Tibial nerve (tissue), 4 donors: ENCODE measurements at regions not wholly inside any gene's neighbourhood (a gene's known extent, or its start where the extent isn't known, plus 50 kb on each side); places are given as distances from the start of the nearest gene placed in this dataset.

Source experiments
- DNase-seq, 2 donors: peaks; one replicate each; pipeline ENCODE4 v3.0.0-alpha.2; 2019; ENCODE audit warnings: low spot score in 2 of 2
- H3K27ac ChIP-seq, 4 donors: fragments of 200-600 bp; sonication (generic) in 3 of 4; one replicate each; pipeline ENCODE4 v1.5.1; 2017 to 2019; ENCODE audit warnings: mild to moderate bottlenecking in 1 of 4
- H3K27me3 ChIP-seq, 2 donors: fragments of 200-600 bp; sonication (generic) in 1 of 2; one replicate each; pipeline versions ENCODE4 v1.5.1 to v1.6.0; 2017 to 2019
- H3K36me3 ChIP-seq, 3 donors: fragments of 200-600 bp; sonication (generic); one replicate each; pipeline ENCODE4 v1.5.1; 2018 to 2019
- H3K4me1 ChIP-seq, 4 donors: fragments of 200-600 bp; sonication (generic) in 3 of 4; one replicate each; pipeline ENCODE4 v1.5.1; 2017 to 2019
- H3K4me3 ChIP-seq, 4 donors: fragments of 200-600 bp; sonication (generic) in 3 of 4; one replicate each; pipeline ENCODE4 v1.5.1; 2017 to 2019; ENCODE audit warnings: mild to moderate bottlenecking in 1 of 4, moderate library complexity in 1 of 4
- H3K9me3 ChIP-seq, 4 donors: fragments of 200-600 bp; sonication (generic) in 3 of 4; one replicate each; pipeline ENCODE4 v1.5.1; 2017 to 2019
- CTCF ChIP-seq, 5 experiments: fragments of 200-600 bp in 3 of 5; fragments of 450-650 bp in 2 of 5; sonication (generic) in 3 of 5; IDR thresholded peaks; one replicate each; pipeline ENCODE4 v1.5.1; 2016 to 2019; ENCODE audit warnings: antibody characterized with exemption in 5 of 5, mild to moderate bottlenecking in 3 of 5, moderate library complexity in 2 of 5
- EP300 ChIP-seq, 2 donors: sonication (generic); formaldehyde crosslinking; IDR thresholded peaks; one replicate each; pipeline ENCODE4 v1.6.1; 2017; ENCODE audit warnings: antibody characterized with exemption in 2 of 2, mild to moderate bottlenecking in 1 of 2
- POLR2A ChIP-seq, 2 donors: fragments of 450-650 bp; IDR thresholded peaks; one replicate each; pipeline ENCODE4 v1.6.1; 2017; ENCODE audit warnings: antibody characterized with exemption in 2 of 2, mild to moderate bottlenecking in 2 of 2, moderate library complexity in 2 of 2
- WGBS, 2 donors: methylation state at CpG; one replicate each; pipeline ENCODE4 v1.1.5; 2018; 5-methylcytosine and 5-hydroxymethylcytosine counted together

GRCh38 chr5:105034401-105034763 is 1471.8 kb upstream of the NUDT12 start:
- no peak for DNase-seq
- Histone ChIP-seq H3K27me3 (no peaks in the 10 kb centered on the region), H3K4me3 (no peak overlapping the region), H3K4me1 (no peaks in the 10 kb centered on the region), H3K36me3 (no peaks in the 10 kb centered on the region), H3K27ac (no peak overlapping the region), H3K9me3 (no peaks in the 10 kb centered on the region)
- TF ChIP-seq POLR2A (IDR thresholded peaks at IDR 0.05) (no peak), EP300 (IDR thresholded peaks at IDR 0.05) (no peak), CTCF (IDR thresholded peaks at IDR 0.05) (no peak)

- no peak overlapping the region for H3K4me3 ChIP-seq
- no peak for DNase-seq
- no peaks in the 10 kb centered on the region for H3K36me3 ChIP-seq
- no peak overlapping the region for H3K27ac ChIP-seq
- TF ChIP-seq EP300 (IDR thresholded peaks at IDR 0.05) (no peak), CTCF (IDR thresholded peaks at IDR 0.05) (no peak), POLR2A (IDR thresholded peaks at IDR 0.05) (no peak)
- H3K4me1 ChIP-seq = no peaks in the 10 kb centered on the region
- no peaks in the 10 kb centered on the region for H3K27me3 ChIP-seq
- 85 to 87% methylated on average over 6 of the region's 6 CpGs for WGBS, 2 donors
- H3K9me3 ChIP-seq = no peaks in the 10 kb centered on the region
Observed at GRCh38 chr5:105033637-105034400, 1471.2 kb upstream of the NUDT12 start.

- no peaks in the 10 kb centered on the region for H3K27me3 ChIP-seq
- TF ChIP-seq CTCF (IDR thresholded peaks at IDR 0.05) (no peak), EP300 (IDR thresholded peaks at IDR 0.05) (no peak), POLR2A (IDR thresholded peaks at IDR 0.05) (no peak)
- H3K9me3 ChIP-seq = no peaks in the 10 kb centered on the region
- no peaks in the 10 kb centered on the region for H3K36me3 ChIP-seq
- no peak overlapping the region for H3K4me3 ChIP-seq
- no peak for DNase-seq
- H3K4me1 ChIP-seq = no peaks in the 10 kb centered on the region
- H3K27ac ChIP-seq = no peak overlapping the region
- WGBS, 2 donors = 30 to 31% methylated on average over 4 of the region's 4 CpGs
Observed at GRCh38 chr5:105032917-105033316, 1470.3 kb upstream of the NUDT12 start.

GRCh38 chr5:105030153-105030552 is 1467.6 kb upstream of the NUDT12 start:
- 62 to 68% methylated on average over 2 of the region's 2 CpGs for WGBS, 2 donors
- H3K4me3 ChIP-seq = no peak overlapping the region
- TF ChIP-seq EP300 (IDR thresholded peaks at IDR 0.05) (no peak), POLR2A (IDR thresholded peaks at IDR 0.05) (no peak), CTCF (IDR thresholded peaks at IDR 0.05) (no peak)
- no peak overlapping the region for H3K27ac ChIP-seq
- no peak for DNase-seq
- no peaks in the 10 kb centered on the region for H3K9me3 ChIP-seq
- H3K4me1 ChIP-seq = no peaks in the 10 kb centered on the region
- no peaks in the 10 kb centered on the region for H3K36me3 ChIP-seq
- no peaks in the 10 kb centered on the region for H3K27me3 ChIP-seq

GRCh38 chr5:105015098-105015497 is 1452.5 kb upstream of the NUDT12 start:
- no peaks in the 10 kb centered on the region for H3K27me3 ChIP-seq
- no peak overlapping the region for H3K27ac ChIP-seq
- no peak overlapping the region for H3K4me3 ChIP-seq
- no peaks in the 10 kb centered on the region for H3K36me3 ChIP-seq
- no peak for DNase-seq
- no peaks in the 10 kb centered on the region for H3K4me1 ChIP-seq
- WGBS, 2 donors = 93 to 94% methylated on average over 3 of the region's 3 CpGs
- TF ChIP-seq POLR2A (IDR thresholded peaks at IDR 0.05) = no peak
- no peak for TF ChIP-seq CTCF (IDR thresholded peaks at IDR 0.05)
- no peak for TF ChIP-seq EP300 (IDR thresholded peaks at IDR 0.05)
- no peaks in the 10 kb centered on the region for H3K9me3 ChIP-seq
